ENCODE measurements at regions not wholly inside any gene's neighbourhood (a gene's known extent, or its start where the extent isn't known, plus 50 kb on each side); places are given as distances from the start of the nearest gene placed in this dataset.

DNA sequence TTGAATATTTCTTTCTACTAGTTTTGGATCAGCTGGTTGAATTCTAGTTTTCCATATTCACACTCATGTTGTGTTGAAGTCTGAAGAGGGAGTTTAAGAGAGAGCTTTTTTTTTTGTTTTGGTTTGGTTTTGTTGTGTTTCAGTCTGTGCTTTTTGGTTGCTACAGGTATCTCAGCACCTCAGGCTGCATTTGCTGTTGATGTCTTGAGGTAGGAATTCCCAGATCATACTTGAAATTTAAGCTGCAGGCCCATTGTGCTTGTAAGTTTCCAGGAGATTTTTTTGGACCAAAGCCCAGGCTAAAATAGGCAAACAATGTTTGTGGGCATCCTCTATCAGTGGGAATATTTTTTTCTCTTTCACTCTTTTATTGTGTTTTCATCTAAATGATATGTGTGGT is 190.2 kb upstream of the AGA start:
- H3K4me3 ChIP-seq (ENCODE audit: low read length), result no peak overlapping the region
- DNase-seq (ENCODE audit: low read depth), result no peak
- TF ChIP-seq, protein P1, sequence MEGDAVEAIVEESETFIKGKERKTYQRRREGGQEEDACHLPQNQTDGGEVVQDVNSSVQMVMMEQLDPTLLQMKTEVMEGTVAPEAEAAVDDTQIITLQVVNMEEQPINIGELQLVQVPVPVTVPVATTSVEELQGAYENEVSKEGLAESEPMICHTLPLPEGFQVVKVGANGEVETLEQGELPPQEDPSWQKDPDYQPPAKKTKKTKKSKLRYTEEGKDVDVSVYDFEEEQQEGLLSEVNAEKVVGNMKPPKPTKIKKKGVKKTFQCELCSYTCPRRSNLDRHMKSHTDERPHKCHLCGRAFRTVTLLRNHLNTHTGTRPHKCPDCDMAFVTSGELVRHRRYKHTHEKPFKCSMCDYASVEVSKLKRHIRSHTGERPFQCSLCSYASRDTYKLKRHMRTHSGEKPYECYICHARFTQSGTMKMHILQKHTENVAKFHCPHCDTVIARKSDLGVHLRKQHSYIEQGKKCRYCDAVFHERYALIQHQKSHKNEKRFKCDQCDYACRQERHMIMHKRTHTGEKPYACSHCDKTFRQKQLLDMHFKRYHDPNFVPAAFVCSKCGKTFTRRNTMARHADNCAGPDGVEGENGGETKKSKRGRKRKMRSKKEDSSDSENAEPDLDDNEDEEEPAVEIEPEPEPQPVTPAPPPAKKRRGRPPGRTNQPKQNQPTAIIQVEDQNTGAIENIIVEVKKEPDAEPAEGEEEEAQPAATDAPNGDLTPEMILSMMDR (conservative IDR thresholded peaks at IDR 0.05; ENCODE audit: low read length), result no peak

DNA sequence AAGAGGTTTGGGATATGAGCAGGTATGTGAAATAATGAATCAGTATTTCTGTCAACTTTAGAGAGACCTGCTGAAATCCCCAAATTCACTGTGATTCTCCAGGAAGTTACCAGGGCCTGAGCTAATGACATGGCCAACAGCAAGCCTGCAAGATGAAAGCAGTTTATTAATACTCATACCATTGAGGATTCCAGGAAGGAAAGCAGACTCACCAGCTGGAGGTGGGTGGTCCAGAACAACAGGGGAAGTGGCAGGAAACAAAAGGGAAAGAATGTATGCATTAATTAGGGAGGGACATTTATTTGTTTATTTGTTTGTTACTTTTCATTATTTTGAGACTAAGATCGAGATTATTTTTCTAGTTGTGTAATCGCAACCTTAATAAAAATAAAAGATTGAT is 196.6 kb upstream of the AGA start:
- no peak for DNase-seq (ENCODE audit: low read depth)
- no peak overlapping the region for H3K4me3 ChIP-seq (ENCODE audit: low read length)
- TF ChIP-seq, protein P1 (conservative IDR thresholded peaks at IDR 0.05; ENCODE audit: low read length), result no peak

DNA sequence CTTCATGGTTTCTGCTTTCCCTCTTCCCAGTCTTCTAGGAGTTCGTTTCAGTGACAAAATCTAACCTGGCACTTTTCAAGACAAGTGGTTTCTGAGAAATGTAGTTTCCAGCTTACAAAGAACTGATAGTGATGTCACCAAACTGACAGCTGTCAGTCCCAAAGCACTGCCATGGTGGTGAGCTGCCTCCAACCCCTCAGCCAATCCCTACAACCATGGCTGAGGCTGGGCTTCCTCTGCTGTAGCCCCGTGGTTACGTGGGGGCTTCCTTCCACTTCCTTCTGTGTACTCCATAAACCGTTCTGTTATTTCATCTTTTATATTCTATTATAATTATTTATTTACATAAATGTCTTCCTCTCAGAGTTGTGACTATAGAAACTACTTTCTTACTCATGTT is 198.6 kb upstream of the AGA start:
- no peak for DNase-seq (ENCODE audit: low read depth)
- no peak overlapping the region for H3K4me3 ChIP-seq (ENCODE audit: low read length)
- TF ChIP-seq, protein P1 (conservative IDR thresholded peaks at IDR 0.05; ENCODE audit: low read length), result no peak

DNA sequence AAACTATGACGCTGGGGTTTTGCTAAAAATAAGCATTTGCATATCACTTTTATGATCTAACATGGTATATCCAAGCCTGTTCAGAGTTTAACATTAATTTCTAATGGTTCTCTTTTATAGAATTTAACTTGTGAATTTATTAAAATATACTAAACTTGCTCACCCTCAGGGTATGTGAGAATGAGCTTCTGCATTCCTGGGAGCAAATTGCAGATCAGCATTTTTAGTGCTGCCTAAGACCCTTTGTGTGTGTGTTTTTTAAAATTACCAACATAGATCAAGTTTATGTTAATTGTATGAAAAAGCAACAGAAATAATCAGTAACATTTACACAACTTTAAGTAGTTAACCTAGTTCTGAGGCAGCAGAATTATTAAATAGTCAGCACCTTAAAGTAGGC is 218.0 kb upstream of the AGA start:
- TF ChIP-seq, protein P1 (conservative IDR thresholded peaks at IDR 0.05; ENCODE audit: low read length), result no peak
- DNase-seq (ENCODE audit: low read depth), result no peak
- H3K4me3 ChIP-seq (ENCODE audit: low read length), result no peak overlapping the region

DNA sequence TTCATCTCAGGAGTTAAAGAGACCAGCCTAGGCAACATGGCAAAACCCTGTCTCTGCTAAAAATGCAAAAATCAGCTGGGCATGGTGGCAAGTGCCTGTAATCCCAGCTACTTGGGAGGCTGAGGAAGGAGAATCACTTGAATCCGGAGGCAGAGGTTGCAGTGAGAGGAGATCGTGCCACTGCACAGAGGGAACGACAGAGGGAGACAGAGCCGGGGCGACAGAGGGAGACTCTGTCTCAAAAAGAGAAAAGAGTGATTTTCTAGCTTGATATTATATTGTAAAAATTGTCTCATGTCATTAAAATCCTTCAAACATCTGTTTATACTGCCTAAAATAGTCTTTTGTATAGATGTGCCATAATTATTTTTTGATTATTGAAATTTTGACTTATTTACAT is 225.4 kb upstream of the AGA start:
- no peak for DNase-seq (ENCODE audit: low read depth)
- TF ChIP-seq, protein P1 (conservative IDR thresholded peaks at IDR 0.05; ENCODE audit: low read length), result no peak
- no peak overlapping the region for H3K4me3 ChIP-seq (ENCODE audit: low read length)

DNA sequence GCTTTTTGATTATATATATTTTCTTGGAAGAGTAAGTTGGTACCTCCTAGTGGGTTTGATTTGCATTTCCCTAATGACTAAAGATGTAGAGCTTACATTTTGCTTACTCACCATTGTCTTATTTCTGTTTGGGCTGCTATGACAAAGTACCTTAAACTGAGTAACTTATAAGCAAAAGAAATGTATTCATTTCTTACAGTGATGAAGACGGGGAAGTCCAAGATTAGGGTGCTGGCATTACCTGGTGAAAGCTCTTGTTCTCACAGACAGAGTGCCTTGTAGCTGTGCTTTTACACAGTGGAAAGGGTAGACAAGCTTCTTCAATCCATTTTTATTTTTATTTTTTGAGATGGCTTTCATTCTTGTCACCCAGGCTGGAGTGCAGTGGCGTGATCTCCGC is 229.2 kb upstream of the AGA start:
- H3K4me3 ChIP-seq (ENCODE audit: low read length), result no peak overlapping the region
- no peak for DNase-seq (ENCODE audit: low read depth)
- TF ChIP-seq, protein P1 (conservative IDR thresholded peaks at IDR 0.05; ENCODE audit: low read length), result no peak

DNA sequence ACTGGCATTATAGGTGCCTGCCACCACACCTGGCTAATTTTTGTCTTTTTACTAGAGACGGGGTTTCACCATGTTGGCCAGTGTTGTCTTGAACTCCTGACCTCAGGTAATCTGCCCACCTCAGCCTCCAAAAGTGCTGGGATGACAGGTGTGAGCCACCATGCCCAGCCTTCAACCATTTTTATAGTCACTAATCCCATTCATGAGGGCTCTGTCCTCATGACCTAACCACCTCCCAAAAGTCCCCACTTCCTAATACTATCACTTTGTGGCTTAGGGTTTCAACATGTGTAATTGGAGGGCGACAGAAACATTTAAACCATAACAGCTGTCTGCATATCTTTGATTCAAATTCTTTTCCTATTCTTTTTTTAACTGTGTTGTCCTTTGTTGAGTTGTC is 229.6 kb upstream of the AGA start:
- TF ChIP-seq, protein P1 (conservative IDR thresholded peaks at IDR 0.05; ENCODE audit: low read length), result no peak
- DNase-seq (ENCODE audit: low read depth), result no peak
- no peak overlapping the region for H3K4me3 ChIP-seq (ENCODE audit: low read length)
